ENCODE measurements at regions not wholly inside any gene's neighbourhood (a gene's known extent, or its start where the extent isn't known, plus 50 kb on each side); places are given as distances from the start of the nearest gene placed in this dataset.

- no peaks in the 10 kb centered on the region for H3K27me3 ChIP-seq (ENCODE audit: control insufficient read depth, low read length)
- H3K27ac ChIP-seq (ENCODE audit: low read depth, low read length), result peak overlapping the region; percentile 99
- no peaks in the 10 kb centered on the region for H3K79me2 ChIP-seq (ENCODE audit: control insufficient read depth, low read length)
- H3K9me3 ChIP-seq (ENCODE audit: control insufficient read depth, insufficient read depth, low read length), result peaks cover 19% of the 10 kb centered on the region
- H3K4me1 ChIP-seq (ENCODE audit: control insufficient read depth, low read length), result peaks cover 98% of the 10 kb centered on the region
- peaks cover 43% of the 10 kb centered on the region for H3F3A ChIP-seq (ENCODE audit: control insufficient read depth, insufficient read depth)
- H4K20me1 ChIP-seq (ENCODE audit: control insufficient read depth, insufficient read depth, low read depth, low read length), result no peaks in the 10 kb centered on the region
- peak overlapping the region; percentile 70 for H3K4me3 ChIP-seq (ENCODE audit: low read length)
- no peaks in the 10 kb centered on the region for H3K9me2 ChIP-seq (replicated peaks; ENCODE audit: control insufficient read depth, low read length)
- no peak for TF ChIP-seq EZH2phosphoT487 (IDR thresholded peaks at IDR 0.05; ENCODE audit: borderline replicate concordance, low read length)
- TF ChIP-seq, protein P1, sequence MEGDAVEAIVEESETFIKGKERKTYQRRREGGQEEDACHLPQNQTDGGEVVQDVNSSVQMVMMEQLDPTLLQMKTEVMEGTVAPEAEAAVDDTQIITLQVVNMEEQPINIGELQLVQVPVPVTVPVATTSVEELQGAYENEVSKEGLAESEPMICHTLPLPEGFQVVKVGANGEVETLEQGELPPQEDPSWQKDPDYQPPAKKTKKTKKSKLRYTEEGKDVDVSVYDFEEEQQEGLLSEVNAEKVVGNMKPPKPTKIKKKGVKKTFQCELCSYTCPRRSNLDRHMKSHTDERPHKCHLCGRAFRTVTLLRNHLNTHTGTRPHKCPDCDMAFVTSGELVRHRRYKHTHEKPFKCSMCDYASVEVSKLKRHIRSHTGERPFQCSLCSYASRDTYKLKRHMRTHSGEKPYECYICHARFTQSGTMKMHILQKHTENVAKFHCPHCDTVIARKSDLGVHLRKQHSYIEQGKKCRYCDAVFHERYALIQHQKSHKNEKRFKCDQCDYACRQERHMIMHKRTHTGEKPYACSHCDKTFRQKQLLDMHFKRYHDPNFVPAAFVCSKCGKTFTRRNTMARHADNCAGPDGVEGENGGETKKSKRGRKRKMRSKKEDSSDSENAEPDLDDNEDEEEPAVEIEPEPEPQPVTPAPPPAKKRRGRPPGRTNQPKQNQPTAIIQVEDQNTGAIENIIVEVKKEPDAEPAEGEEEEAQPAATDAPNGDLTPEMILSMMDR (IDR thresholded peaks at IDR 0.05; ENCODE audit: low read depth, low read length, poor library complexity, severe bottlenecking), result no peak
- peak overlapping the region; percentile 83 for H3K4me2 ChIP-seq (ENCODE audit: low read length)
- H3K36me3 ChIP-seq (ENCODE audit: control insufficient read depth, low read length), result peaks cover 24% of the 10 kb centered on the region
These were observed 190.0 kb downstream of the ARRDC4 start for GRCh38 chr15:98150536-98150935.

DNA sequence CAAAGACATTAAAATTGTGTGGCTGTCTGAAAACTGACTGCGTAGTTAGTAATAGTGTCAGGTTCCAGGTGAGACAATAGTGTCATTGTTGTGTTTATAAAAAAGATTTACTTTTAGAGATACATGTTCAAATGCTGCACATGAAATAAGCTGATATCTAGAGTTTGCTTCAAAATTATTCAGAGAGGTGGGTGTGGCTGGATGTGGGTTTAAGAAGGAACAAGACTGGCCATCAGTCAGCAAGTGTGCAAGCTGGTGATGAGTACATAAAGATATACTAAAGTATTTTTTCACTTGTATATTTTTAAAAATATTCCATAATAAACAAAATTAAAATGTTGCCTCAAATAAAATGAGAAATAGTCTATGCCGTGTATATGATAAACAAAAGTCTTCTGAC is 190.6 kb downstream of the ARRDC4 start:
- Histone ChIP-seq H3K27me3 (ENCODE audit: control insufficient read depth, low read length) (no peaks in the 10 kb centered on the region), H3K27ac (ENCODE audit: low read depth, low read length) (peak overlapping the region; percentile 99), H3K9me3 (ENCODE audit: control insufficient read depth, insufficient read depth, low read length) (peaks cover 19% of the 10 kb centered on the region), H3F3A (ENCODE audit: control insufficient read depth, insufficient read depth) (peaks cover 43% of the 10 kb centered on the region), H3K79me2 (ENCODE audit: control insufficient read depth, low read length) (no peaks in the 10 kb centered on the region), H4K20me1 (ENCODE audit: control insufficient read depth, insufficient read depth, low read depth, low read length) (no peaks in the 10 kb centered on the region), H3K4me2 (ENCODE audit: low read length) (peak overlapping the region; percentile 83), H3K4me1 (ENCODE audit: control insufficient read depth, low read length) (peaks cover 98% of the 10 kb centered on the region), H3K4me3 (ENCODE audit: low read length) (peak overlapping the region; percentile 70), H3K9me2 (replicated peaks; ENCODE audit: control insufficient read depth, low read length) (no peaks in the 10 kb centered on the region), H3K36me3 (ENCODE audit: control insufficient read depth, low read length) (peaks cover 28% of the 10 kb centered on the region)
- TF ChIP-seq, protein P1 (IDR thresholded peaks at IDR 0.05; ENCODE audit: low read depth, low read length, poor library complexity, severe bottlenecking), result no peak
- TF ChIP-seq EZH2phosphoT487 (IDR thresholded peaks at IDR 0.05; ENCODE audit: borderline replicate concordance, low read length), result no peak

DNA sequence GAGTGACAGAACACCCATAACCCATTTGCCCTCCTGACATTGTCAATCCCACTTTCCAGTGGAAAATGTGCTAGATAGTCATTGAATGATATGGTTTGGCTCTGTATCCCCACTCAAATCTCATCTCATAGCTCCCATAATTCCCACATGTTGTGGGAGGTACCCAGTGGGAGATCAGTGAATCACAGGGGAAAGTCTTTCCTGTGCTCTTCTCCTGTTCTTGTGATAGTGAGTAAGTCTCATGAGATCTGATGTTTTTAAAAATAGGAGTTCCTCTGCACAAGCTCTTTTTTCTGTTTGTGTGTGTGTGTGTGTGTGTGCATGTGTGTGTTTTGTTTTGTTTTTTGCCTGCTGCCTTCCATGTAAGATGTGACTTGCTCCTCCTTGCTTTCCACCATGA is 191.7 kb downstream of the ARRDC4 start:
- no peaks in the 10 kb centered on the region for H3K9me2 ChIP-seq (replicated peaks; ENCODE audit: control insufficient read depth, low read length)
- H3K36me3 ChIP-seq (ENCODE audit: control insufficient read depth, low read length), result peaks cover 33% of the 10 kb centered on the region
- TF ChIP-seq, protein P1 (IDR thresholded peaks at IDR 0.05; ENCODE audit: low read depth, low read length, poor library complexity, severe bottlenecking), result no peak
- TF ChIP-seq EZH2phosphoT487 (IDR thresholded peaks at IDR 0.05; ENCODE audit: borderline replicate concordance, low read length), result no peak
- no peaks in the 10 kb centered on the region for H3K27me3 ChIP-seq (ENCODE audit: control insufficient read depth, low read length)
- peaks cover 19% of the 10 kb centered on the region for H3K9me3 ChIP-seq (ENCODE audit: control insufficient read depth, insufficient read depth, low read length)
- H3K4me1 ChIP-seq (ENCODE audit: control insufficient read depth, low read length), result peaks cover 98% of the 10 kb centered on the region
- peaks cover 37% of the 10 kb centered on the region for H3F3A ChIP-seq (ENCODE audit: control insufficient read depth, insufficient read depth)
- H3K4me2 ChIP-seq (ENCODE audit: low read length), result peak overlapping the region; percentile 83
- no peaks in the 10 kb centered on the region for H3K79me2 ChIP-seq (ENCODE audit: control insufficient read depth, low read length)
- H4K20me1 ChIP-seq (ENCODE audit: control insufficient read depth, insufficient read depth, low read depth, low read length), result no peaks in the 10 kb centered on the region
- peak overlapping the region; percentile 53 for H3K4me3 ChIP-seq (ENCODE audit: low read length)
- H3K27ac ChIP-seq (ENCODE audit: low read depth, low read length), result peak overlapping the region; percentile 99

All from DOHH2 (cell line).